Smooth muscle cell (in vitro differentiated cells): ENCODE measurements at regions not wholly inside any gene's neighbourhood (a gene's known extent, or its start where the extent isn't known, plus 50 kb on each side); places are given as distances from the start of the nearest gene placed in this dataset.

Experiments used
- DNase-seq: peaks from one replicate; lab custom pipeline; 2025; ENCODE audit not compliant: unreplicated experiment; lab: John Stamatoyannopoulos, UW
- H2AFZ ChIP-seq: fragments of 200-600 bp; sonication (generic); 2 replicates; pipeline ENCODE4 v1.6.0; 2016; ENCODE audit warnings: antibody characterized with exemption, low read depth, mild to moderate bottlenecking
- H3F3A ChIP-seq: fragments of 200-600 bp; sonication (generic); 2 replicates; pipeline ENCODE4 v1.6.0; 2017; ENCODE audit warnings: antibody characterized with exemption, low read depth
- H3K27ac ChIP-seq: fragments of 200-600 bp; sonication (generic); 2 replicates; pipeline ENCODE4 v1.5.1; 2016; ENCODE audit warnings: low read depth, mild to moderate bottlenecking
- H3K27me3 ChIP-seq: fragments of 200-600 bp; sonication (generic); 2 replicates; pipeline ENCODE4 v1.6.1; 2016; ENCODE audit warnings: low read depth, mild to moderate bottlenecking
- H3K36me3 ChIP-seq: fragments of 200-600 bp; sonication (generic); 2 replicates; pipeline ENCODE4 v1.5.1; 2016; ENCODE audit warnings: low read depth
- H3K4me1 ChIP-seq: fragments of 200-600 bp; sonication (generic); 2 replicates; pipeline ENCODE4 v1.5.1; 2016; ENCODE audit warnings: low read depth
- H3K4me2 ChIP-seq: fragments of 200-600 bp; sonication (generic); 2 replicates; pipeline ENCODE4 v1.6.0; 2016; ENCODE audit warnings: mild to moderate bottlenecking
- H3K4me3 ChIP-seq: fragments of 200-600 bp; sonication (generic); 2 replicates; pipeline ENCODE4 v1.5.1; 2016; ENCODE audit warnings: mild to moderate bottlenecking
- H3K79me2 ChIP-seq: fragments of 200-600 bp; sonication (generic); 2 replicates; pipeline ENCODE4 v1.6.0; 2016; ENCODE audit warnings: low read depth, mild to moderate bottlenecking
- H3K9ac ChIP-seq: fragments of 200-600 bp; sonication (generic); 2 replicates; pipeline ENCODE4 v1.6.0; 2016; ENCODE audit warnings: low read depth
- H3K9me3 ChIP-seq: fragments of 200-600 bp; sonication (generic); replicated peaks from 2 replicates; pipeline ENCODE4 v1.5.1; 2016; ENCODE audit warnings: low read depth
- H4K20me1 ChIP-seq: fragments of 200-600 bp; sonication (generic); 2 replicates; pipeline ENCODE4 v1.6.0; 2016; ENCODE audit warnings: low read depth
- WGBS: methylation state at CpG from one replicate; pipeline ENCODE4 v1.1.7; 2016; ENCODE audit warnings: low lambda C conversion rate; 5-methylcytosine and 5-hydroxymethylcytosine counted together
- TF ChIP-seq, protein P1 (sequence below): fragments of 200-600 bp; sonication (generic); IDR thresholded peaks from 2 replicates; pipeline ENCODE4 v1.5.1; 2017; ENCODE audit warnings: borderline replicate concordance, mild to moderate bottlenecking, antibody characterized with exemption; ENCODE audit not compliant: insufficient read depth, poor library complexity, severe bottlenecking

DNA sequence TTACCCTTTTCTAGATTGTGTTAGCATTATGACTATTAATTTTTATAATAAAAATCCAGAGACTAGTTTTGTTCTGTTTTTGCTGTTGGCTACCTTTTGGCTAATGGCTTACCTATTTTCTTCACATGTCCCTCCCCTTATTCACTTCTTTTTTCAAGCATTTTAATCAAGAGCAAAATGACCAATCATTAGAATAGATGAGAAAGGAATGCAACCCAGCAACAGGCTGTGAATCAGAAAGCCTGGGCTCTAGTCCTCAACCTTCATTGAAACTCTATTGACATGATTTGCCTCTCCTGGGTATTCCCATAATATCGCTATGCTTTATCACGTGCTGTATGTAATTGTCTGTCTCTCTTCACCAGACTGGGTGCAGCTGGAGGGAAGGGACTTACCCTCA lies 370.1 kb downstream of the IRS1 start:
- Histone ChIP-seq H3K27ac (no peak overlapping the region), H3K4me2 (no peak overlapping the region), H3K4me3 (no peak overlapping the region), H3K36me3 (no peaks in the 10 kb centered on the region), H3K9me3 (no peaks in the 10 kb centered on the region), H3K9ac (no peak overlapping the region), H3F3A (no peaks in the 10 kb centered on the region), H3K27me3 (no peaks in the 10 kb centered on the region), H2AFZ (no peak overlapping the region), H3K79me2 (no peaks in the 10 kb centered on the region), H4K20me1 (no peaks in the 10 kb centered on the region), H3K4me1 (peaks cover 11% of the 10 kb centered on the region)
- WGBS = 100% methylated on average over 2 of the region's 2 CpGs
- TF ChIP-seq, protein P1, sequence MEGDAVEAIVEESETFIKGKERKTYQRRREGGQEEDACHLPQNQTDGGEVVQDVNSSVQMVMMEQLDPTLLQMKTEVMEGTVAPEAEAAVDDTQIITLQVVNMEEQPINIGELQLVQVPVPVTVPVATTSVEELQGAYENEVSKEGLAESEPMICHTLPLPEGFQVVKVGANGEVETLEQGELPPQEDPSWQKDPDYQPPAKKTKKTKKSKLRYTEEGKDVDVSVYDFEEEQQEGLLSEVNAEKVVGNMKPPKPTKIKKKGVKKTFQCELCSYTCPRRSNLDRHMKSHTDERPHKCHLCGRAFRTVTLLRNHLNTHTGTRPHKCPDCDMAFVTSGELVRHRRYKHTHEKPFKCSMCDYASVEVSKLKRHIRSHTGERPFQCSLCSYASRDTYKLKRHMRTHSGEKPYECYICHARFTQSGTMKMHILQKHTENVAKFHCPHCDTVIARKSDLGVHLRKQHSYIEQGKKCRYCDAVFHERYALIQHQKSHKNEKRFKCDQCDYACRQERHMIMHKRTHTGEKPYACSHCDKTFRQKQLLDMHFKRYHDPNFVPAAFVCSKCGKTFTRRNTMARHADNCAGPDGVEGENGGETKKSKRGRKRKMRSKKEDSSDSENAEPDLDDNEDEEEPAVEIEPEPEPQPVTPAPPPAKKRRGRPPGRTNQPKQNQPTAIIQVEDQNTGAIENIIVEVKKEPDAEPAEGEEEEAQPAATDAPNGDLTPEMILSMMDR = no peak
- no peak for DNase-seq

DNA sequence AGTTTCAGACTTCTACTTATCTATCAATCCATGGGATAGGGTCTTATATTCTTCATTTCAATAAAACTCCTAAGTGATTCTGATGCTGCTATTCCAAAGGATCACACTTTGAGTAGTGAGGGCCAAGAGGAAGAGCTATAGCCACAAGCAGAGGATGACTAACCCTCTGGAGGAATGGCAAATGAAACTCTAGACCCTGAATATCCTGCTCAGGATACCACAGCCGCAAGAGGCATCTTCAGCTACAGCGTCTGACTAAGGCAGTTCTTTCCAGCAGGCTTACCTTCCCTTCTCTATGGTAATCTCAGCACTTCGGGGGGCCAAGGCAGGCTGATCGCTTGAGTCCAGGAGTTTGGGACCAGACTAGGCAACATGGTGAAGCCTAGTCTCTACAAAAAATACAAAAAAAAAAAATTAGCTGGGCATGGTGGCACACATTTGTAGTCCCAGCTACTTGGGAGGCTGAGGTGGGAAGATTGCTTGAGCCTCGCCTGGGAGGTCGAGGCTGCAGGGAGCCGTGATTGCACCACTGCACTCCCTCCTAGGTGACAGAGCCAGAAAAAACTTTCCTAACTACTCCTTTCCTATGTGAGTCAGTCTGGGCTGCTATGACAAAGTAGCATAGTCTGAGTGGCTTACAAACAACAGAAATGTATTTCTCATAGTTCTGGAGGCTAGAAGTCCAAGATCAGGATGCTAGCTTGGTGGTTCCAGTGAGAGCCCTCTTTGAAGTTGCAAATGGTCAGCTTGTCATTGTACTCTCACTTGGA lies 371.9 kb downstream of the IRS1 start:
- Histone ChIP-seq H3K36me3 (no peaks in the 10 kb centered on the region), H3K4me2 (peak overlapping the region; percentile 53), H3K79me2 (no peaks in the 10 kb centered on the region), H2AFZ (no peak overlapping the region), H4K20me1 (no peaks in the 10 kb centered on the region), H3K9me3 (no peaks in the 10 kb centered on the region), H3F3A (no peaks in the 10 kb centered on the region), H3K27me3 (no peaks in the 10 kb centered on the region), H3K4me1 (peaks cover 19% of the 10 kb centered on the region), H3K4me3 (no peak overlapping the region), H3K9ac (peak overlapping the region; percentile 69), H3K27ac (peak overlapping the region; percentile 95)
- TF ChIP-seq, protein P1 = no peak
- DNase-seq = no peak
- 36% methylated on average over 7 of the region's 7 CpGs for WGBS

DNA sequence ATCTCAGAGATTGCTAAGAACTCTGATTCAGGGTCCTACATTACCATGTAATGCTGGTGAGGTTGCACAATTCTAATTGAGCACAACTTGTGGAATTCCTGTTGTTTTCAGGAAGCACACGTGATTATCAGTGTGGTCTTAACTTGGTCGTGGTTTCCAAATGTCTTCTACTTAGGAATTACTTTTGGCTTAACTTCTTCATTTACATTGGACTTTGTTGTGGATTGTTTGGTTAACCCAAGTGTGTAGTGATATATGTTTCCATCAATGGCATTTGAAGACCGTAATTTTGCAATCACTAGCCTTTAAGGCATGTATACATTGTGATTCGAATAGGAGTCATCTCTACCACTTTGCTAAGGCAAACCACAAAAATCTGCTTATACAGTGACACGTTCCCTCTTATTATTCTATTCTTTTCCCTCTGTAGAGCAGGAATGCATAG lies 373.3 kb downstream of the IRS1 start:
- WGBS = 4% methylated on average over 5 of the region's 5 CpGs
- Histone ChIP-seq H3K4me1 (peaks cover 19% of the 10 kb centered on the region), H3K36me3 (no peaks in the 10 kb centered on the region), H3F3A (no peaks in the 10 kb centered on the region), H2AFZ (no peak overlapping the region), H3K27me3 (no peaks in the 10 kb centered on the region), H3K9ac (no peak overlapping the region), H3K4me3 (no peak overlapping the region), H3K79me2 (no peaks in the 10 kb centered on the region), H4K20me1 (no peaks in the 10 kb centered on the region), H3K27ac (peak overlapping the region; percentile 95), H3K9me3 (no peaks in the 10 kb centered on the region), H3K4me2 (peak overlapping the region; percentile 53)
- no peak for DNase-seq
- TF ChIP-seq, protein P1 = no peak

DNA sequence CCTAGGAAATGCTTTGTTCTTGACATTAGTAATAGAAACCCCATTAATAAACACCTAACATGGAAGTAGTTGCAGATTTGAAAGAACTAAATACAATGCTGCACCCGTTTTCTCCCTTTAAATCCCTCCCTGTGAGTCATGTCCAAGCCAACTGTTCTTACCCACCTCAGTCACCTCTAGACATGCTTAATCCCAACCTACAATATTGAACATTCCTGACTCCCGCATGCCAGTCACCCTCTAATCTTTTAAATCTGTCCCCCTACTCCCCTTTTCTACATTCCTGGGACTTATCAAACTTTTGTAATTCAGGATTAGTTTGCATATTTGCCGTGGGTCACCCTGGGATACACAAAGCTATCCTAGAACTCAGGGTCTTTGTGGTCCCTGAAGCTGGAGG lies 374.6 kb downstream of the IRS1 start:
- Histone ChIP-seq H3K79me2 (no peaks in the 10 kb centered on the region), H3K9ac (no peak overlapping the region), H4K20me1 (no peaks in the 10 kb centered on the region), H3K4me1 (peaks cover 19% of the 10 kb centered on the region), H3K36me3 (no peaks in the 10 kb centered on the region), H3K4me2 (peak overlapping the region; percentile 25), H3F3A (no peaks in the 10 kb centered on the region), H2AFZ (no peak overlapping the region), H3K27ac (no peak overlapping the region), H3K4me3 (no peak overlapping the region), H3K27me3 (no peaks in the 10 kb centered on the region), H3K9me3 (no peaks in the 10 kb centered on the region)
- 63% methylated on average over 3 of the region's 3 CpGs for WGBS
- TF ChIP-seq, protein P1 = no peak
- no peak for DNase-seq
